Stomach (tissue), 8 donors: ENCODE measurements at regions not wholly inside any gene's neighbourhood (a gene's known extent, or its start where the extent isn't known, plus 50 kb on each side); places are given as distances from the start of the nearest gene placed in this dataset.

ENCODE experiments used
- DNase-seq, 2 donors: peaks; one replicate each; pipeline versions ENCODE4 v3.0.0 to v3.0.0-alpha.2; 2013 to 2019
- H3K27ac ChIP-seq, 5 donors: fragments of 200-600 bp in 4 of 5; sonication (generic) in 4 of 5; one replicate each; pipeline ENCODE4 v1.5.1; 2013 to 2019; ENCODE audit warnings: mild to moderate bottlenecking in 1 of 5, moderate library complexity in 1 of 5
- H3K27me3 ChIP-seq, 3 donors: fragments of 200-600 bp; sonication (generic); one replicate each; pipeline ENCODE4 v1.5.1; 2017 to 2019; ENCODE audit warnings: mixed run types in 1 of 3
- H3K36me3 ChIP-seq, 4 donors: fragments of 200-600 bp; sonication (generic); 1 replicate in 3 of 4; 2 replicates in 1 of 4; pipeline ENCODE4 v1.5.1; 2016 to 2019
- H3K4me1 ChIP-seq, 4 donors: fragments of 200-600 bp; sonication (generic); one replicate each; pipeline ENCODE4 v1.5.1; 2016 to 2019
- H3K4me3 ChIP-seq, 4 donors: fragments of 200-600 bp; sonication (generic) in 3 of 4; one replicate each; pipeline ENCODE4 v1.5.1; 2016 to 2019; ENCODE audit warnings: mild to moderate bottlenecking in 1 of 4
- H3K9me3 ChIP-seq, 4 donors: fragments of 200-600 bp; sonication (generic); one replicate each; pipeline ENCODE4 v1.5.1; 2016 to 2019
- CTCF ChIP-seq, 7 experiments: fragments of 450-650 bp in 4 of 7; fragments of 200-600 bp in 3 of 7; sonication (generic) in 3 of 7; IDR thresholded peaks; one replicate each; pipeline ENCODE4 v1.5.1; 2016 to 2019; ENCODE audit warnings: antibody characterized with exemption in 7 of 7, control low read depth in 2 of 7, mild to moderate bottlenecking in 1 of 7
- EP300 ChIP-seq: sonication (generic); formaldehyde crosslinking; IDR thresholded peaks from one replicate; pipeline ENCODE4 v1.6.1; 2017; ENCODE audit warnings: antibody characterized with exemption
- POLR2A ChIP-seq, 4 donors: fragments of 450-650 bp; IDR thresholded peaks; one replicate each; pipeline ENCODE4 v1.6.1; 2016; ENCODE audit warnings: antibody characterized with exemption in 4 of 4, control low read depth in 2 of 4, mild to moderate bottlenecking in 1 of 4, moderate library complexity in 1 of 4
- POLR2AphosphoS5 ChIP-seq, 3 donors: sonication (generic); formaldehyde crosslinking; IDR thresholded peaks; one replicate each; pipeline ENCODE4 v1.6.1; 2016; ENCODE audit warnings: antibody characterized with exemption in 3 of 3
- WGBS, 5 donors: extraction: QIAGEN DNeasy Blood & Tissue Kit in 3 of 5; methylation state at CpG; one replicate each; pipeline versions ENCODE4 v1.1.5 to v1.1.7; 2013 to 2018; 5-methylcytosine and 5-hydroxymethylcytosine counted together
- intact Hi-C: fragments of 100-400 bp; cut with DNase I; formaldehyde crosslinking; loops from one replicate; pipeline ENCODE4 v1.15.1; 2023; ENCODE audit warnings: low total_unique reads
- donor health status: healthy with polysubstance abuse.
- donor health status: Bipolar disorder and iron deficiency.
- donor health status: healthy.

- Histone ChIP-seq H3K27ac (no peak overlapping the region), H3K4me3 (no peak overlapping the region), H3K27me3 (no peaks in the 10 kb centered on the region), H3K9me3 (peaks cover 0 to 4% (median under 1%) of the 10 kb centered on the region in 4 donors), H3K4me1 (no peaks in the 10 kb centered on the region), H3K36me3 (no peaks in the 10 kb centered on the region)
- whole genome bisulfite sequencing, 5 donors: 66 to 85% (median 84%) methylated on average over 3 of the region's 3 CpGs
- DNase-seq: no peak
- TF ChIP-seq EP300: no peak
- no peak for TF ChIP-seq CTCF (IDR thresholded peaks at IDR 0.05)
- no peak for TF ChIP-seq POLR2AphosphoS5 (IDR thresholded peaks at IDR 0.05)
- no peak for TF ChIP-seq POLR2A (IDR thresholded peaks at IDR 0.05)
- intact Hi-C loops: no loop called here
Measured at GRCh38 chr2:167398873-167399272, 510.6 kb downstream of the XIRP2 start.

DNA sequence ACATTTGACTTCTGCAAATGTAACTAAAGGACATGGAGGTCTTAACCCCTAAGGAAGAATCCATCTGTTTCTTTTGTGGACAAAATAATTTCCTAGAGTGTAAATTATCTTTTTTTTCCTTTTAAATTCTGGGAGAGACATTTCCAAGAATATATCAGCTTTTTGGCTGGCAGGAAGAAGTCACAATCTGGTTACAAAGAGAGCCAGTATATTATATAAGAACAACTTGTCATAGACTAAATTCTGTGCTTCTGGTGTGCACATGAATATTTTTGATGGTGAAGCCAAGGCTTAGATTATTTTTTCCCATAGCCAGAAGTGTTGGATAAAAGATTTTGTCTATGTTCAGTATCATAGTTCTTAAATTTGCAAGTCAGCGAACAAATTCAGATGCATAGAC lies 500.6 kb downstream of the XIRP2 start:
- H3K27me3 ChIP-seq: no peaks in the 10 kb centered on the region
- H3K9me3 ChIP-seq: no peaks in the 10 kb centered on the region
- TF ChIP-seq CTCF (IDR thresholded peaks at IDR 0.05): no peak
- TF ChIP-seq POLR2AphosphoS5 (IDR thresholded peaks at IDR 0.05): no peak
- no peak for TF ChIP-seq POLR2A (IDR thresholded peaks at IDR 0.05)
- no peak for TF ChIP-seq EP300
- no peak overlapping the region for H3K27ac ChIP-seq
- intact Hi-C loops: no loop called here
- H3K4me1 ChIP-seq: no peaks in the 10 kb centered on the region
- DNase-seq: no peak
- no peak overlapping the region for H3K4me3 ChIP-seq
- WGBS, 5 donors: 81 to 100% (median 95%) methylated on average over 1 of the region's 1 CpG
- no peaks in the 10 kb centered on the region for H3K36me3 ChIP-seq

- no peaks in the 10 kb centered on the region for H3K4me1 ChIP-seq
- no peak for TF ChIP-seq POLR2AphosphoS5 (IDR thresholded peaks at IDR 0.05)
- no peak for TF ChIP-seq CTCF (IDR thresholded peaks at IDR 0.05)
- TF ChIP-seq EP300: no peak
- TF ChIP-seq POLR2A (IDR thresholded peaks at IDR 0.05): no peak
- no peaks in the 10 kb centered on the region for H3K36me3 ChIP-seq
- no peaks in the 10 kb centered on the region for H3K9me3 ChIP-seq
- H3K27me3 ChIP-seq: no peaks in the 10 kb centered on the region
- no peak overlapping the region for H3K4me3 ChIP-seq
- DNase-seq: no peak
- intact Hi-C loops: no loop called here
- 38 to 52% (median 47%) methylated on average over 2 of the region's 2 CpGs for WGBS, 5 donors
- no peak overlapping the region for H3K27ac ChIP-seq
Measured at GRCh38 chr2:167388497-167388896, 500.2 kb downstream of the XIRP2 start.

- TF ChIP-seq EP300 (no peak), POLR2A (IDR thresholded peaks at IDR 0.05) (no peak), CTCF (IDR thresholded peaks at IDR 0.05) (no peak), POLR2AphosphoS5 (IDR thresholded peaks at IDR 0.05) (no peak)
- no peaks in the 10 kb centered on the region for H3K4me1 ChIP-seq
- intact Hi-C loops: no loop called here
- no peak overlapping the region for H3K4me3 ChIP-seq
- H3K27ac ChIP-seq: no peak overlapping the region
- no peaks in the 10 kb centered on the region for H3K27me3 ChIP-seq
- WGBS, 5 donors: 85 to 93% (median 89%) methylated on average over 4 of the region's 4 CpGs
- no peaks in the 10 kb centered on the region for H3K36me3 ChIP-seq
- H3K9me3 ChIP-seq: no peaks in the 10 kb centered on the region
- DNase-seq: no peak
Measured at GRCh38 chr2:167386694-167387093, 498.4 kb downstream of the XIRP2 start.
